ENCODE measurements at regions not wholly inside any gene's neighbourhood (a gene's known extent, or its start where the extent isn't known, plus 50 kb on each side); places are given as distances from the start of the nearest gene placed in this dataset.
"Not testable (repeated sequence)": the region's sequence is repeated elsewhere in the genome, so short reads cannot be mapped to it uniquely, and the experiment has no call there.

GRCh38 chr3:184472723-184473428 lies 88.7 kb upstream of the EPHB3 start:
- DNase-seq (ENCODE audit: low spot score in 2 of 2) (no peak), FAIRE-seq (no peak)

GRCh38 chr3:184474897-184475296 lies 86.7 kb upstream of the EPHB3 start:
- FAIRE-seq (no peak), DNase-seq (ENCODE audit: low spot score in 2 of 2) (no peak)

GRCh38 chr3:184477940-184478339 lies 83.6 kb upstream of the EPHB3 start:
- DNase-seq (ENCODE audit: low spot score in 2 of 2) (no peak), FAIRE-seq (no peak)

GRCh38 chr3:184479426-184480126 lies 82.0 kb upstream of the EPHB3 start:
- FAIRE-seq (no peak), DNase-seq (ENCODE audit: low spot score in 2 of 2) (no peak)

- DNase-seq (ENCODE audit: low spot score in 2 of 2) (no peak), FAIRE-seq (no peak)
Measured at GRCh38 chr3:184480831-184481230, 80.8 kb upstream of the EPHB3 start.

GRCh38 chr3:184481984-184482671 lies 79.5 kb upstream of the EPHB3 start:
- no peak for FAIRE-seq
- no peak for DNase-seq (ENCODE audit: low spot score in 2 of 2)

GRCh38 chr3:184485241-184485640 lies 76.3 kb upstream of the EPHB3 start:
- FAIRE-seq (no peak), DNase-seq (ENCODE audit: low spot score in 2 of 2) (no peak)

GRCh38 chr3:184485906-184486305 lies 75.7 kb upstream of the EPHB3 start:
- FAIRE-seq (no peak), DNase-seq (ENCODE audit: low spot score in 2 of 2) (no peak)

- DNase-seq (ENCODE audit: low spot score in 2 of 2) (no peak), FAIRE-seq (no peak)
Measured at GRCh38 chr3:184486614-184487013, 75.0 kb upstream of the EPHB3 start.

GRCh38 chr3:184488577-184488976 lies 73.0 kb upstream of the EPHB3 start:
- DNase-seq (ENCODE audit: low spot score in 2 of 2): no peak

GRCh38 chr3:184489268-184489841 lies 72.2 kb upstream of the EPHB3 start:
- DNase-seq (ENCODE audit: low spot score in 2 of 2): no peak
- FAIRE-seq: no peak

More at GRCh38 chr3:184488577-184488976, 73.0 kb upstream of the EPHB3 start:
- FAIRE-seq: no peak

- FAIRE-seq (no peak), DNase-seq (ENCODE audit: low spot score in 2 of 2) (no peak)
Measured at GRCh38 chr3:184491011-184491576, 70.5 kb upstream of the EPHB3 start.

GRCh38 chr3:184491867-184492615 lies 69.5 kb upstream of the EPHB3 start:
- DNase-seq (ENCODE audit: low spot score in 2 of 2) (peak in 1 of 2 donors; percentile 29), FAIRE-seq (no peak)

- FAIRE-seq (no peak), DNase-seq (ENCODE audit: low spot score in 2 of 2) (no peak)
Measured at GRCh38 chr3:184496933-184497332, 64.7 kb upstream of the EPHB3 start.

GRCh38 chr3:184497804-184498203 lies 63.8 kb upstream of the EPHB3 start:
- DNase-seq (ENCODE audit: low spot score in 2 of 2) (no peak), FAIRE-seq (no peak)

GRCh38 chr3:184498986-184499606 lies 62.5 kb upstream of the EPHB3 start:
- FAIRE-seq: no peak

GRCh38 chr3:184500344-184500923 lies 61.2 kb upstream of the EPHB3 start:
- no peak for DNase-seq (ENCODE audit: low spot score in 2 of 2)
- no peak for FAIRE-seq

More at GRCh38 chr3:184498986-184499606, 62.5 kb upstream of the EPHB3 start:
- DNase-seq (ENCODE audit: low spot score in 2 of 2): no peak

- DNase-seq (ENCODE audit: low spot score in 2 of 2): no peak
- FAIRE-seq: no peak
Measured at GRCh38 chr3:184502123-184502667, 59.4 kb upstream of the EPHB3 start.

GRCh38 chr3:184502841-184503240 lies 58.7 kb upstream of the EPHB3 start:
- not testable (repeated sequence) for DNase-seq (ENCODE audit: low spot score in 2 of 2); FAIRE-seq
